Gastrocnemius medialis (tissue), 4 donors: ENCODE measurements at regions not wholly inside any gene's neighbourhood (a gene's known extent, or its start where the extent isn't known, plus 50 kb on each side); places are given as distances from the start of the nearest gene placed in this dataset.

ENCODE experiments used
- ATAC-seq, 2 donors: fragments of 150-250 bp; one replicate each; pipeline ENCODE4 v1.9.1; 2016
- DNase-seq, 2 donors: peaks; one replicate each; pipeline ENCODE4 v3.0.0-alpha.2; 2019
- H3K27ac ChIP-seq, 4 donors: fragments of 200-600 bp; sonication (generic); 1 replicate in 1 of 4; 2 replicates in 3 of 4; pipeline ENCODE4 v1.5.1; 2016 to 2018; ENCODE audit warnings: mild to moderate bottlenecking in 2 of 4, moderate library complexity in 1 of 4
- H3K27me3 ChIP-seq, 3 donors: fragments of 200-600 bp; sonication (generic) in 2 of 3; 1 replicate in 1 of 3; 2 replicates in 2 of 3; pipeline versions ENCODE4 v1.5.1 to v1.6.0; 2016 to 2019; ENCODE audit warnings: mild to moderate bottlenecking in 1 of 3, moderate library complexity in 1 of 3
- H3K36me3 ChIP-seq, 2 donors: fragments of 200-600 bp; sonication (generic) in 1 of 2; one replicate each; pipeline ENCODE4 v1.5.1; 2017 to 2018
- H3K4me1 ChIP-seq, 2 donors: fragments of 200-600 bp; sonication (generic) in 1 of 2; one replicate each; pipeline ENCODE4 v1.5.1; 2016 to 2017; ENCODE audit warnings: mild to moderate bottlenecking in 2 of 2
- H3K4me3 ChIP-seq, 4 donors: fragments of 200-600 bp; sonication (generic) in 3 of 4; 1 replicate in 1 of 4; 2 replicates in 3 of 4; pipeline ENCODE4 v1.5.1; 2016 to 2019; ENCODE audit warnings: mild to moderate bottlenecking in 2 of 4
- H3K9me3 ChIP-seq, 3 donors: fragments of 200-600 bp; sonication (generic) in 2 of 3; 1 replicate in 1 of 3; 2 replicates in 2 of 3; pipeline ENCODE4 v1.5.1; 2016 to 2019
- CTCF ChIP-seq, 5 experiments: fragments of 450-650 bp in 3 of 5; fragments of 200-600 bp in 2 of 5; sonication (generic) in 2 of 5; IDR thresholded peaks in 4 of 5; conservative IDR thresholded peaks in 1 of 5; 1 replicate in 4 of 5; 2 replicates in 1 of 5; pipeline ENCODE4 v1.5.1; 2016 to 2019; ENCODE audit warnings: antibody characterized with exemption in 5 of 5, mild to moderate bottlenecking in 3 of 5, moderate library complexity in 3 of 5
- POLR2A ChIP-seq, 2 donors: fragments of 450-650 bp; IDR thresholded peaks; one replicate each; pipeline ENCODE4 v1.6.1; 2017; ENCODE audit warnings: antibody characterized with exemption in 2 of 2, mild to moderate bottlenecking in 2 of 2, moderate library complexity in 2 of 2
- in situ Hi-C, 4 donors: fragments of 200-750 bp; cut with MboI; loops; one replicate each; pipeline versions ENCODE4 v1.15.0 to v1.8.0; 2017; ENCODE audit warnings: low sequenced_read_pairs in 4 of 4
- intact Hi-C: fragments of 100-400 bp; cut with DNase I; formaldehyde crosslinking; loops from one replicate; pipeline ENCODE4 v1.15.1; 2023; ENCODE audit warnings: low total_unique reads

GRCh38 chr2:103873716-103874351 is 980.1 kb upstream of the POU3F3 start:
- Histone ChIP-seq H3K4me1 (no peaks in the 10 kb centered on the region), H3K27ac (no peak overlapping the region), H3K9me3 (no peaks in the 10 kb centered on the region), H3K27me3 (no peaks in the 10 kb centered on the region), H3K36me3 (no peaks in the 10 kb centered on the region), H3K4me3 (no peak overlapping the region)
- in situ Hi-C loops = no loop called here
- DNase-seq = no peak
- intact Hi-C loops = no loop called here
- TF ChIP-seq CTCF (IDR thresholded peaks at IDR 0.05 in 4 of 5, conservative IDR thresholded peaks at IDR 0.05 in 1 of 5) (no peak), POLR2A (IDR thresholded peaks at IDR 0.05) (no peak)
- ATAC-seq = no peak

GRCh38 chr2:103875131-103875530 is 978.8 kb upstream of the POU3F3 start:
- no peak for ATAC-seq
- no peaks in the 10 kb centered on the region for H3K9me3 ChIP-seq
- no peak overlapping the region for H3K27ac ChIP-seq
- no peak overlapping the region for H3K4me3 ChIP-seq
- H3K36me3 ChIP-seq = no peaks in the 10 kb centered on the region
- in situ Hi-C loops (no loop called here), intact Hi-C loops (no loop called here)
- no peaks in the 10 kb centered on the region for H3K4me1 ChIP-seq
- TF ChIP-seq CTCF (IDR thresholded peaks at IDR 0.05 in 4 of 5, conservative IDR thresholded peaks at IDR 0.05 in 1 of 5) = no peak
- no peak for TF ChIP-seq POLR2A (IDR thresholded peaks at IDR 0.05)
- no peaks in the 10 kb centered on the region for H3K27me3 ChIP-seq
- DNase-seq = no peak

GRCh38 chr2:103875531-103875930 is 978.4 kb upstream of the POU3F3 start:
- ATAC-seq = no peak
- in situ Hi-C loops (no loop called here), intact Hi-C loops (no loop called here)
- Histone ChIP-seq H3K4me3 (no peak overlapping the region), H3K27me3 (no peaks in the 10 kb centered on the region), H3K27ac (no peak overlapping the region), H3K36me3 (no peaks in the 10 kb centered on the region), H3K9me3 (no peaks in the 10 kb centered on the region), H3K4me1 (no peaks in the 10 kb centered on the region)
- no peak for TF ChIP-seq POLR2A (IDR thresholded peaks at IDR 0.05)
- TF ChIP-seq CTCF (IDR thresholded peaks at IDR 0.05 in 4 of 5, conservative IDR thresholded peaks at IDR 0.05 in 1 of 5) = no peak
- no peak for DNase-seq

GRCh38 chr2:103876611-103877010 is 977.3 kb upstream of the POU3F3 start:
- no peak overlapping the region for H3K27ac ChIP-seq
- no peaks in the 10 kb centered on the region for H3K36me3 ChIP-seq
- DNase-seq = no peak
- no peaks in the 10 kb centered on the region for H3K27me3 ChIP-seq
- H3K4me1 ChIP-seq = no peaks in the 10 kb centered on the region
- no peaks in the 10 kb centered on the region for H3K9me3 ChIP-seq
- intact Hi-C loops = no loop called here
- TF ChIP-seq CTCF (IDR thresholded peaks at IDR 0.05 in 4 of 5, conservative IDR thresholded peaks at IDR 0.05 in 1 of 5) (no peak), POLR2A (IDR thresholded peaks at IDR 0.05) (no peak)
- H3K4me3 ChIP-seq = no peak overlapping the region
- in situ Hi-C loops = no loop called here
- ATAC-seq = no peak

- ATAC-seq (no peak), DNase-seq (no peak)
- Histone ChIP-seq H3K4me1 (no peaks in the 10 kb centered on the region), H3K4me3 (no peak overlapping the region), H3K36me3 (no peaks in the 10 kb centered on the region), H3K9me3 (no peaks in the 10 kb centered on the region), H3K27me3 (no peaks in the 10 kb centered on the region), H3K27ac (no peak overlapping the region)
- in situ Hi-C loops = no loop called here
- intact Hi-C loops = no loop called here
- TF ChIP-seq CTCF (IDR thresholded peaks at IDR 0.05 in 4 of 5, conservative IDR thresholded peaks at IDR 0.05 in 1 of 5) (no peak), POLR2A (IDR thresholded peaks at IDR 0.05) (no peak)
Observed at GRCh38 chr2:103879101-103879500, 974.8 kb upstream of the POU3F3 start.
